22Rv1 (cell line): ENCODE measurements at regions not wholly inside any gene's neighbourhood (a gene's known extent, or its start where the extent isn't known, plus 50 kb on each side); places are given as distances from the start of the nearest gene placed in this dataset.

Experiments used
- H3K27ac ChIP-seq: fragments of 450-650 bp; 2 replicates; pipeline ENCODE4 v1.5.1; 2017
- ZFX ChIP-seq: fragments of 450-650 bp; IDR thresholded peaks from 2 replicates; pipeline ENCODE4 v1.6.1; 2017; ENCODE audit warnings: antibody characterized with exemption, borderline replicate concordance
- TF ChIP-seq, protein P1 (sequence below): fragments of 450-650 bp; IDR thresholded peaks from 2 replicates; pipeline ENCODE4 v1.5.1; 2017; ENCODE audit warnings: mild to moderate bottlenecking

GRCh38 chr18:26637983-26638382 lies 89.6 kb upstream of the KCTD1 start:
- H3K27ac ChIP-seq, result no peak overlapping the region
- TF ChIP-seq, protein P1, sequence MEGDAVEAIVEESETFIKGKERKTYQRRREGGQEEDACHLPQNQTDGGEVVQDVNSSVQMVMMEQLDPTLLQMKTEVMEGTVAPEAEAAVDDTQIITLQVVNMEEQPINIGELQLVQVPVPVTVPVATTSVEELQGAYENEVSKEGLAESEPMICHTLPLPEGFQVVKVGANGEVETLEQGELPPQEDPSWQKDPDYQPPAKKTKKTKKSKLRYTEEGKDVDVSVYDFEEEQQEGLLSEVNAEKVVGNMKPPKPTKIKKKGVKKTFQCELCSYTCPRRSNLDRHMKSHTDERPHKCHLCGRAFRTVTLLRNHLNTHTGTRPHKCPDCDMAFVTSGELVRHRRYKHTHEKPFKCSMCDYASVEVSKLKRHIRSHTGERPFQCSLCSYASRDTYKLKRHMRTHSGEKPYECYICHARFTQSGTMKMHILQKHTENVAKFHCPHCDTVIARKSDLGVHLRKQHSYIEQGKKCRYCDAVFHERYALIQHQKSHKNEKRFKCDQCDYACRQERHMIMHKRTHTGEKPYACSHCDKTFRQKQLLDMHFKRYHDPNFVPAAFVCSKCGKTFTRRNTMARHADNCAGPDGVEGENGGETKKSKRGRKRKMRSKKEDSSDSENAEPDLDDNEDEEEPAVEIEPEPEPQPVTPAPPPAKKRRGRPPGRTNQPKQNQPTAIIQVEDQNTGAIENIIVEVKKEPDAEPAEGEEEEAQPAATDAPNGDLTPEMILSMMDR, result no peak
- no peak for TF ChIP-seq ZFX

DNA sequence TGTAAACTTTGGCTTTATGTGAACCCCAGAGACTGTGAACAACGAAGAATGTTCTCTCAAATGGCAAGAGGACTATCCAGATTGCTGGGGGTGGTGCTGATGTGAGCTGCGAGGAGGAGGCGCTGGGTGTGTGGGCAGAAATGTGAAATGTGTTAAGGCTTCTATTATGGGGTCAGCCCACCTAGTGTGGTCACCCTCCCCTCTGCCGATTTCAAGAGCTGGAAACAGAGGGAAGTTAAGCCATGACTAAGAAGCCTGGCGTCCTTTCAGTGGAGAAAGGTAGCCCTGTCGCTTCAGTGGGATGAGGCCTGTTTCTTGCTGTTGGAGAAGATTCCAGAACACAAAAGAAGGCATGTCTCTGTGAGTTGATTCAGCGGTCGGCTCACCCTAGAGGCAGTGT lies 89.0 kb upstream of the KCTD1 start:
- TF ChIP-seq, protein P1, result no peak
- no peak for TF ChIP-seq ZFX

DNA sequence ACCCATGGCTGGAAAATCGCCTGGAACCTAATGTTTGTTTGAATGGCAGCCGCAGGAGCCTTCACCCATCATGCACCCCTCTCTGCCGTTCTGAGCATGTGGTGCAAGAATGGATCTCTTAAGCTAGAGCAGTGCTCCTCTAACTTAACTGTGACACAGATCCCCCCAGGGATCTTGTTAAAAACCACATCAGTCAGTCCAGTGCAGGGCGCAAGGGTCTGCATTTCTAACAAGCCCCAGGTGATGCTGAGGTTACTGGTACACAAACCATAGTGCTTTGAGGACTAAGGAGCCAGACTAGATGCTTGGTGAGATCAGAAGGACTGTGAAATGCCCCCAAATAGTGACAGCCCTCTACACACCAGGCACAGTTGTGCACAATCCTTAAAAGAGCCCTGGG lies 87.1 kb upstream of the KCTD1 start:
- H3K27ac ChIP-seq, result no peak overlapping the region
- TF ChIP-seq, protein P1, result no peak
- no peak for TF ChIP-seq ZFX

More for the DNA sequence above, 89.0 kb upstream of the KCTD1 start:
- H3K27ac ChIP-seq, result no peak overlapping the region

DNA sequence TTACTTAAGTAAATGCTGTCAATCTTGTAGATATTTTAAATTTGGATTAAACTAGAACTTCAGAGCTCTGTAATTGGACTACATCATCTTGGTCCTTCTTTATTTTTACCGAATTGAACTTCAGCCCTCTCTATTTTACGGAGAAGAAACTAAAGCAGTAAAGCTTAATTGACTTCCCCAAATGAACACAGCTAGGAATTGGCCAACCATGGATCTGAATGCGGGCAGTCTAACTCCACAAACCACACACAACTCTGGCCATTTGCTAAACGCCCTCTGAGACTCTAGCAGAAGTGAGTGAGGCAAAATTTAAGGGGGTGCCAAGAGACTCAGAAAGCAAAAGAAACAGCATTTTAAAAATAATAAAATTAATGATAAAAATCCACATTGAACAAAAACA lies 86.3 kb upstream of the KCTD1 start:
- no peak overlapping the region for H3K27ac ChIP-seq
- TF ChIP-seq, protein P1, result no peak
- no peak for TF ChIP-seq ZFX

- no peak for TF ChIP-seq ZFX
- TF ChIP-seq, protein P1, result no peak
- no peak overlapping the region for H3K27ac ChIP-seq
These were observed 82.8 kb upstream of the KCTD1 start for GRCh38 chr18:26631135-26631534.

- TF ChIP-seq ZFX, result no peak
- TF ChIP-seq, protein P1, result no peak
These were observed 82.2 kb upstream of the KCTD1 start for GRCh38 chr18:26630596-26630995.

DNA sequence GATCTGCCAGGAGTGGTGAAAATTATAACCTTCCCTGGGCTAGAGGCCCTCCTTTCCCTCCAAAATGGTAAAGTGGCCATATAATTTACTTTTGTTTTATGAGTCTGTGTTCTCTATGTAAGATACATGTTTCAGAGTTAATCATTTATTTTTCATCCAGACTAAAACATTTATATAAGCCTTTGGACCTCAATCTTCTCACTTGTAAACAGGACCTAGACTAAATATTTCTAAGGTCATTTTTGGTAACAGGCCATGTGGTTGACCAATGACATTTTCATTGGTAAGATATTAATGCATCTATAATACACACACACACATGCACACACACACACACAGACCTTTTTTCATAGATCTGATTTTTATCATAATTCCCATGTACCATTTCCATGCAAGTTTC lies 79.7 kb upstream of the KCTD1 start:
- H3K27ac ChIP-seq, result no peak overlapping the region
- TF ChIP-seq ZFX, result no peak
- TF ChIP-seq, protein P1, result no peak

More at GRCh38 chr18:26630596-26630995, 82.2 kb upstream of the KCTD1 start:
- no peak overlapping the region for H3K27ac ChIP-seq
